Astrocyte of the cerebellum (primary cell): ENCODE measurements at regions not wholly inside any gene's neighbourhood (a gene's known extent, or its start where the extent isn't known, plus 50 kb on each side); places are given as distances from the start of the nearest gene placed in this dataset.
"Not testable (repeated sequence)": the region's sequence is repeated elsewhere in the genome, so short reads cannot be mapped to it uniquely, and the experiment has no call there.

Source experiments
- DNase-seq: peaks from one replicate; pipeline ENCODE4 v3.0.0-alpha.2; 2011; ENCODE audit warnings: low read depth
- H3K4me3 ChIP-seq: 2 replicates; pipeline ENCODE4 v1.5.1; 2011; ENCODE audit warnings: mild to moderate bottlenecking, low read depth, low read length, moderate library complexity
- CTCF ChIP-seq: IDR thresholded peaks from 2 replicates; pipeline ENCODE4 v1.5.1; 2012; ENCODE audit warnings: low read length, low read depth, moderate library complexity, mild to moderate bottlenecking; ENCODE audit errors: missing control alignments
- in situ Hi-C: cut with HindIII; loops from 2 replicates; pipeline ENCODE4 v1.10.0; 2017; ENCODE audit warnings: low sequenced_read_pairs

DNA sequence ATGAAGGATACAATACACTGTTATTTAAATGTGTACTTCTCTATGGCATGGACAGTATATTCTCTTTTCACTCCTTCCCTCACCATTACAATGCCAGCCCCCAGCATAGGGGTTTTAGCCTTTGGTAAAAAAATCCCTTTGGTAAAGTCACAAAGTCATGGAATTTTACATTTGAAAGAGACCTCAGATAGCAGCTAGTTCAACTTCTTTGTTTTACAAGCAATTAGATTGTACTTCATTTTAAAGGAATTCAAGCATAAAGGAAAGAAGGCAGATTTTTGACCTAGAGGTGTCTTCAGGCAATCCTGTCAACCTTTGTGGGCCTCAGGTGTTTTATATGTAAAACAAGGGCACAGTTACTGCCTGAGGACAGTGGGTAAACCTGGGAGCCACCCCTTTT, 1188.4 kb upstream of the AUTS2 start:
- no peak overlapping the region for H3K4me3 ChIP-seq
- no peak for DNase-seq
- no peak for TF ChIP-seq CTCF
- in situ Hi-C loops, result no loop called here

DNA sequence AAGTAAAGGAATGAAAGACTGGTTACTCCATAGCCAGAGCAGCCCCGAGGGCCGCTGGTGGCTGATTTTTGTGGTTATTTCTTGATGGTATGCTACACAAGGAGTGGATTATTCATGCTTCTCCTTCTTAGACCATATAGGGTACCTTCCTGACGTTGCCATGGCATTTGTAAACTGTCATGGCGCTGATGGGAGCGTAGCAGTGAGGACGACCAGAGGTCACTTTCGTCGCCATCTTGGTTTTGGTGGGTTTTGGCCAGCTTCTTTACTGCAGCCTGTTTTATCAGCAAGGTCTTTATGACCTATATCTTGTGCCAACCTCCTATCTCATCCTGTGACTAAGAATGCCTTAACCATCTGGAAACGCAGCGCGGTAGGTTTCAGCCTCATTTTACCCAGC, 1187.6 kb upstream of the AUTS2 start:
- DNase-seq, H3K4me3 ChIP-seq, in situ Hi-C loops: not testable (repeated sequence)

- in situ Hi-C loops, result no loop called here
- H3K4me3 ChIP-seq, result no peak overlapping the region
- no peak for TF ChIP-seq CTCF
- no peak for DNase-seq
These were observed 1186.5 kb upstream of the AUTS2 start for GRCh38 chr7:68411742-68412141.

DNA sequence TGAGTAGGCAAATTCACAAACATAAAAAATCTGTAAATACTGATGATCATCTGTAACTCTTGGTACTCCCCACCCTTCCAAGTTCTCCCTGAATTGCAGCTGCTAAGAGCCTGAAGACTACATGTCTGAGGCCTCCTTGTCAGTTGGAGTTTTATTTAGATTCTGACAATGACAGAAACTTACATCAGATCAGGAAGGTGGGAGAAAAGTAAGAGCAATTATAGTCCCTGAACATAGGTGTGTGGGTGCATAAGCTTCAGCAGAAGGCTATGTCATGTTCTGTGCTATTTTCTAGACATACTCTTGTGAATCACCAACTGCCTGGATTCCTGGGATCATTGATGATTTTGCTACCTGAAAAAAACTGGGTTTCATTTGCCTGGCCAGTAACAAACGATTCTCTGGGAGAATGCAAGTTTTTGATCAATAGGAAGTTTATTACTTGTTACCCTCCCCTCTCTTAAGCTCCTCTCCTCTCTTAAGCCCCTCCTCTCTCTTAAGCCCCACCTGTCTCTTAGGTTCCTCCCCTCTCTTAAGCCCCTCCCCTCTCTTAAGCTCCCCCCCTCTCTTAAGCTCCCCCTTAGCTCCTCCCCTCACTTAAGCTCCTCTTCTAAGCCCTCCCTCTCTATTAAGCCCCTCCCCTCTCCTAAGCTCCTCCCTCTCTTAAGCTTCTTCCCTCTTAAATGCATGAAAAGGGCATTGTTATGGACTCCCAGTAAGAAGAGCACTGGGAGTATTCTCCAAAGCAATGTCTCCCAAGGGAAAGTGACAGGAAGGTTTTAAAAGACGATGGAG, 1183.4 kb upstream of the AUTS2 start:
- in situ Hi-C loops, result no loop called here
- TF ChIP-seq CTCF, result no peak
- DNase-seq, result no peak
- no peak overlapping the region for H3K4me3 ChIP-seq

DNA sequence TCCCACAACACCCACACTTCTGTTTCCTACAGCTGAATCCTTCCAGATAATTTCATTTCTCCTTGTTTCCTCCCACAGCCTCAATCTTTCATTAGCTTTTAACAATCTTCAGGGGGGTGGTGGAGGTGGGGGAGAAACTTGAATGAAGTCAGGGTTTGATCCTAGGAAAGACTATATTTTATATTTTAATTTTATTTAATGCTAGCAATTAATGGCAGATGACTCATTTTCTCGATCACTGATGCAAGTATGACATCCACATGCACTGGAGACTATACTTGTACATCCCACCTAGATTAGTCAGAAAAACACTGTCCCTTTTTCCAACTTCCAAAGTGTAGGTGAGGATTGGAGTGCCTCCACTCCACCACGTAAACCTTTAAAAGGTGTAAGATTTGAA, 1181.3 kb upstream of the AUTS2 start:
- no peak overlapping the region for H3K4me3 ChIP-seq
- DNase-seq, result no peak
- TF ChIP-seq CTCF, result no peak
- in situ Hi-C loops, result no loop called here

DNA sequence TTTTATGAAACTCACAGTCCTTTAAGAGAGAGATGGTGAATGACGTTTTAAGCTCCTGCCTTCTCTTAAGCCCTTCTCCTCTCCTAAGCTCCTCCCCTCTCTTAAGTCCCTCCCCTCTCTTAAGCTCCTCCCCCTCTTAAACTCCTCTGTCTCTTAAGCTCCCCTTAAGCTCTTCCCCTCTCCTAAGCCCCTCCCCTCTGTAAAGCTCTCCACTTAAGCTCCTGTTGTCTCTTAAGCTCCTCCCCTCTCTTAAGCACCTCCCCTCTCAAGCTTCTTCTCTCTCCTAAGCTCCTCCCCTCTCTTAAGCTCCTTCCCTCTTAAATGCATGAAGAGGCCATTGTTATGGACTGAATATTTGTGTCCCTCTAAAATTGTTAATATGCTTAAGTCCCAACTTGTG, 1180.6 kb upstream of the AUTS2 start:
- no peak overlapping the region for H3K4me3 ChIP-seq
- no peak for TF ChIP-seq CTCF
- DNase-seq, result no peak
- in situ Hi-C loops, result no loop called here

GRCh38 chr7:68420342-68421192, 1177.7 kb upstream of the AUTS2 start:
- DNase-seq, result no peak
- no peak for TF ChIP-seq CTCF
- in situ Hi-C loops, result no loop called here
- no peak overlapping the region for H3K4me3 ChIP-seq
